HepG2 (cell line): ENCODE measurements at regions not wholly inside any gene's neighbourhood (a gene's known extent, or its start where the extent isn't known, plus 50 kb on each side); places are given as distances from the start of the nearest gene placed in this dataset.

Experiments
- FOXJ3 ChIP-seq: sonication (generic); formaldehyde crosslinking; IDR thresholded peaks from 2 replicates; pipeline ENCODE4 v1.4.0; 2020; ENCODE audit warnings: missing genetic modification reagents, mild to moderate bottlenecking, borderline replicate concordance
- FOXK2 ChIP-seq: fragments of 450-650 bp; IDR thresholded peaks from 2 replicates; pipeline ENCODE4 v1.6.1; 2016
- ISL2 ChIP-seq: sonication (generic); formaldehyde crosslinking; IDR thresholded peaks from 2 replicates; pipeline ENCODE4 v1.5.0; 2020; ENCODE audit warnings: missing genetic modification reagents
- MEIS1 ChIP-seq: sonication (generic); formaldehyde crosslinking; IDR thresholded peaks from 2 replicates; pipeline ENCODE4 v1.9.0; 2021; ENCODE audit warnings: mild to moderate bottlenecking, missing genetic modification reagents, moderate library complexity, borderline replicate concordance
- SUZ12 ChIP-seq: fragments of 150-350 bp; IDR thresholded peaks from 2 replicates; pipeline ENCODE4 v1.6.1; 2014; ENCODE audit warnings: low read depth, low read length
- ZNF24 ChIP-seq: fragments of 450-650 bp; IDR thresholded peaks from 2 replicates; pipeline ENCODE4 v1.6.1; 2017; ENCODE audit warnings: antibody characterized with exemption, mild to moderate bottlenecking
- ZNF264 ChIP-seq: sonication (generic); formaldehyde crosslinking; IDR thresholded peaks from 2 replicates; pipeline ENCODE4 v1.4.0; 2020; ENCODE audit warnings: missing genetic modification reagents
- ZNF34 ChIP-seq: sonication (generic); formaldehyde crosslinking; IDR thresholded peaks from 2 replicates; pipeline ENCODE4 v1.4.0; 2020; ENCODE audit warnings: mild to moderate bottlenecking, missing genetic modification reagents, borderline replicate concordance
- TF ChIP-seq, protein P1 (sequence below): sonication (generic); formaldehyde crosslinking; IDR thresholded peaks from 2 replicates; pipeline ENCODE4 v1.5.0; 2020; ENCODE audit warnings: mild to moderate bottlenecking, missing genetic modification reagents, moderate library complexity
- TF ChIP-seq, protein P2 (sequence below): sonication (generic); formaldehyde crosslinking; IDR thresholded peaks from 2 replicates; pipeline ENCODE4 v1.5.0; 2020; ENCODE audit warnings: missing genetic modification reagents

DNA sequence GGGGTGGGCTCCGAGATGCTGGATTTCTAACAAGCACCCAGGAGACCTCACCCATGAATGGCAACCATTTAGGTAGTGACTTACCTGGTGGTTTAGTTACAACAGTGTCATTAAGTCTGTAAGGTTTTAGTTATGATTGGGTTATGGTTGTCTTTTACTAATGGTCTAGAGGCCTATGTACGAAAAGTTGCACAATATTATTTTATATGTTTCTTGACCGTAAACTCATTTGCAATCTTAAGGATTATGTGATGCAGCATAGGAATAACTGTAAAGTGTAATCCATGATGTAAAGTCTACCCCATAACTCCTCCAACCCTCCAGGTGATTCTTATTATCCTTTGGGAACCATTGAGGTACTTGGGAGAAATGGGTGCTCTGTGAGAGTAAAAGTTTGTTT is 155.4 kb upstream of the ZEB2 start:
- TF ChIP-seq SUZ12 (no peak), ZNF34 (CRISPR knock-in tag) (no peak), ISL2 (no peak), FOXJ3 (CRISPR knock-in tag) (no peak), MEIS1 (CRISPR knock-in tag) (no peak), ZNF264 (no peak), ZNF24 (no peak), FOXK2 (no peak)
- TF ChIP-seq, protein P1, sequence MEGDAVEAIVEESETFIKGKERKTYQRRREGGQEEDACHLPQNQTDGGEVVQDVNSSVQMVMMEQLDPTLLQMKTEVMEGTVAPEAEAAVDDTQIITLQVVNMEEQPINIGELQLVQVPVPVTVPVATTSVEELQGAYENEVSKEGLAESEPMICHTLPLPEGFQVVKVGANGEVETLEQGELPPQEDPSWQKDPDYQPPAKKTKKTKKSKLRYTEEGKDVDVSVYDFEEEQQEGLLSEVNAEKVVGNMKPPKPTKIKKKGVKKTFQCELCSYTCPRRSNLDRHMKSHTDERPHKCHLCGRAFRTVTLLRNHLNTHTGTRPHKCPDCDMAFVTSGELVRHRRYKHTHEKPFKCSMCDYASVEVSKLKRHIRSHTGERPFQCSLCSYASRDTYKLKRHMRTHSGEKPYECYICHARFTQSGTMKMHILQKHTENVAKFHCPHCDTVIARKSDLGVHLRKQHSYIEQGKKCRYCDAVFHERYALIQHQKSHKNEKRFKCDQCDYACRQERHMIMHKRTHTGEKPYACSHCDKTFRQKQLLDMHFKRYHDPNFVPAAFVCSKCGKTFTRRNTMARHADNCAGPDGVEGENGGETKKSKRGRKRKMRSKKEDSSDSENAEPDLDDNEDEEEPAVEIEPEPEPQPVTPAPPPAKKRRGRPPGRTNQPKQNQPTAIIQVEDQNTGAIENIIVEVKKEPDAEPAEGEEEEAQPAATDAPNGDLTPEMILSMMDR (CRISPR knock-in tag): no peak
- TF ChIP-seq, protein P2, sequence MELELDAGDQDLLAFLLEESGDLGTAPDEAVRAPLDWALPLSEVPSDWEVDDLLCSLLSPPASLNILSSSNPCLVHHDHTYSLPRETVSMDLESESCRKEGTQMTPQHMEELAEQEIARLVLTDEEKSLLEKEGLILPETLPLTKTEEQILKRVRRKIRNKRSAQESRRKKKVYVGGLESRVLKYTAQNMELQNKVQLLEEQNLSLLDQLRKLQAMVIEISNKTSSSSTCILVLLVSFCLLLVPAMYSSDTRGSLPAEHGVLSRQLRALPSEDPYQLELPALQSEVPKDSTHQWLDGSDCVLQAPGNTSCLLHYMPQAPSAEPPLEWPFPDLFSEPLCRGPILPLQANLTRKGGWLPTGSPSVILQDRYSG (CRISPR knock-in tag): no peak
